Ovary (tissue), 7 donors: ENCODE measurements at regions not wholly inside any gene's neighbourhood (a gene's known extent, or its start where the extent isn't known, plus 50 kb on each side); places are given as distances from the start of the nearest gene placed in this dataset.

Experiments used
- DNase-seq, 5 donors: peaks; one replicate each; pipeline ENCODE4 v3.0.0-alpha.2; 2019 to 2020
- H3K27ac ChIP-seq, 2 donors: fragments of 200-600 bp; one replicate each; pipeline versions ENCODE4 v1.5.1 to v1.8.0; 2019 to 2022
- H3K27me3 ChIP-seq: fragments of 200-600 bp; one replicate; pipeline ENCODE4 v1.8.0; 2022
- H3K36me3 ChIP-seq: fragments of 200-600 bp; sonication (generic); one replicate; pipeline ENCODE4 v1.5.1; 2019
- H3K4me1 ChIP-seq: one replicate; pipeline ENCODE4 v1.8.1; 2013; ENCODE audit warnings: mild to moderate bottlenecking, moderate library complexity; ENCODE audit not compliant: insufficient read depth
- H3K4me3 ChIP-seq: fragments of 200-600 bp; sonication (generic); one replicate; pipeline ENCODE4 v1.5.1; 2017
- H3K9me3 ChIP-seq, 2 donors: fragments of 200-600 bp in 1 of 2; sonication (generic) in 1 of 2; one replicate each; pipeline versions ENCODE4 v1.5.1 to v1.8.1; 2013 to 2019; ENCODE audit warnings: mild to moderate bottlenecking in 1 of 2, moderate library complexity in 1 of 2
- CTCF ChIP-seq, 3 donors: fragments of 450-650 bp in 2 of 3; fragments of 200-600 bp in 1 of 3; IDR thresholded peaks; one replicate each; pipeline versions ENCODE4 v1.5.1 to v1.8.0; 2016 to 2022; ENCODE audit warnings: antibody characterized with exemption in 3 of 3, mild to moderate bottlenecking in 1 of 3
- EP300 ChIP-seq: sonication (generic); formaldehyde crosslinking; IDR thresholded peaks from one replicate; pipeline ENCODE4 v1.6.1; 2017; ENCODE audit warnings: antibody characterized with exemption
- POLR2A ChIP-seq: fragments of 450-650 bp; IDR thresholded peaks from one replicate; pipeline ENCODE4 v1.6.1; 2017; ENCODE audit warnings: antibody characterized with exemption, mild to moderate bottlenecking, moderate library complexity
- WGBS, 3 donors: extraction: QIAGEN DNeasy Blood & Tissue Kit in 1 of 3; methylation state at CpG; one replicate each; pipeline versions ENCODE4 v1.1.5 to v1.1.7; 2013 to 2017; 5-methylcytosine and 5-hydroxymethylcytosine counted together
- intact Hi-C, 4 donors: fragments of 100-400 bp; cut with DNase I; formaldehyde crosslinking; loops; one replicate each; pipeline versions ENCODE4 v1.11.0 to v1.15.1; 2022 to 2023
- donor health status: DM: no; HTN: no; CAD: no; lungs with moderate emphysema.
- donor health status: DM: no; HTN: no; CAD: no.
- donor health status: Bipolar disorder and iron deficiency.
- donor health status: DM: no; HTN: no; CAD: no.
- donor health status: DM: yes; HTN: yes; CAD: no.

- no peaks in the 10 kb centered on the region for H3K27me3 ChIP-seq
- intact Hi-C loops = no loop called here
- no peaks in the 10 kb centered on the region for H3K36me3 ChIP-seq
- H3K4me1 ChIP-seq = no peaks in the 10 kb centered on the region
- no peak overlapping the region for H3K4me3 ChIP-seq
- DNase-seq = no peak
- no peaks in the 10 kb centered on the region for H3K9me3 ChIP-seq
- TF ChIP-seq EP300 (no peak), POLR2A (no peak), CTCF (IDR thresholded peaks at IDR 0.05) (no peak)
- 79 to 94% (median 89%) methylated on average over 1 of the region's 1 CpG for WGBS, 3 donors
- H3K27ac ChIP-seq = no peak overlapping the region
These were observed 161.3 kb downstream of the RPL10L start for GRCh38 chr14:46490238-46490685.

GRCh38 chr14:46488374-46488773 lies 163.2 kb downstream of the RPL10L start:
- Histone ChIP-seq H3K36me3 (no peaks in the 10 kb centered on the region), H3K27ac (no peak overlapping the region), H3K9me3 (no peaks in the 10 kb centered on the region), H3K27me3 (no peaks in the 10 kb centered on the region), H3K4me1 (no peaks in the 10 kb centered on the region), H3K4me3 (no peak overlapping the region)
- DNase-seq = no peak
- 93 to 94% (median 93%) methylated on average over 5 of the region's 5 CpGs for WGBS, 3 donors
- intact Hi-C loops = no loop called here
- TF ChIP-seq POLR2A (no peak), CTCF (IDR thresholded peaks at IDR 0.05) (no peak), EP300 (no peak)

- H3K27me3 ChIP-seq = no peaks in the 10 kb centered on the region
- H3K9me3 ChIP-seq = no peaks in the 10 kb centered on the region
- intact Hi-C loops = no loop called here
- no peaks in the 10 kb centered on the region for H3K4me1 ChIP-seq
- 95 to 96% (median 96%) methylated on average over 10 of the region's 10 CpGs for WGBS, 3 donors
- no peaks in the 10 kb centered on the region for H3K36me3 ChIP-seq
- no peak overlapping the region for H3K4me3 ChIP-seq
- DNase-seq = no peak
- H3K27ac ChIP-seq = no peak overlapping the region
- TF ChIP-seq POLR2A (no peak), CTCF (IDR thresholded peaks at IDR 0.05) (no peak), EP300 (no peak)
These were observed 163.8 kb downstream of the RPL10L start for GRCh38 chr14:46487582-46488350.

GRCh38 chr14:46482200-46482599 lies 169.4 kb downstream of the RPL10L start:
- Histone ChIP-seq H3K27ac (no peak overlapping the region), H3K27me3 (no peaks in the 10 kb centered on the region), H3K9me3 (no peaks in the 10 kb centered on the region), H3K4me1 (no peaks in the 10 kb centered on the region), H3K4me3 (no peak overlapping the region), H3K36me3 (no peaks in the 10 kb centered on the region)
- TF ChIP-seq EP300 (no peak), POLR2A (no peak), CTCF (IDR thresholded peaks at IDR 0.05) (no peak)
- intact Hi-C loops = no loop called here
- no peak for DNase-seq
